A549 (cell line): ENCODE measurements at regions not wholly inside any gene's neighbourhood (a gene's known extent, or its start where the extent isn't known, plus 50 kb on each side); places are given as distances from the start of the nearest gene placed in this dataset.

Source experiments
- EP300 ChIP-seq, 2 experiments: fragments of >200 bp; sonication (Bioruptor Twin); formaldehyde crosslinking; IDR thresholded peaks; 2 replicates in 1 of 2; 3 replicates in 1 of 2; pipeline ENCODE4 v1.6.1; 2016 to 2017
- JUN ChIP-seq, 2 experiments: fragments of >200 bp; sonication (Bioruptor Twin); formaldehyde crosslinking; IDR thresholded peaks; 2 replicates in 1 of 2; 3 replicates in 1 of 2; pipeline ENCODE4 v1.6.1; 2016 to 2017
- POLR2A ChIP-seq: IDR thresholded peaks from 2 replicates; pipeline ENCODE4 v1.6.1; 2012; ENCODE audit warnings: mild to moderate bottlenecking, low read length

- no peak for TF ChIP-seq POLR2A
- TF ChIP-seq JUN (IDR thresholded peaks at IDR 0.05): no peak
- TF ChIP-seq EP300 (IDR thresholded peaks at IDR 0.05): no peak
These were observed 187.8 kb downstream of the UACA start for GRCh38 chr15:70575231-70576226.
